OCI-LY3 (cell line): ENCODE measurements at regions not wholly inside any gene's neighbourhood (a gene's known extent, or its start where the extent isn't known, plus 50 kb on each side); places are given as distances from the start of the nearest gene placed in this dataset.
A peak's percentile ranks its signal among the peaks of the same experiment; 100 is the strongest.

Source experiments
- EZH2phosphoT487 ChIP-seq: fragments of 200-600 bp; shearing (Covaris generic); IDR thresholded peaks from 2 replicates; pipeline ENCODE4 v1.6.1; 2018; ENCODE audit warnings: antibody characterized with exemption, mixed run types, low read depth
- TF ChIP-seq, protein P1 (sequence below): fragments of 200-600, 300-600 bp; sonication (generic); IDR thresholded peaks from 2 replicates; pipeline ENCODE4 v1.5.1; 2014; ENCODE audit warnings: antibody characterized with exemption, low read length, low read depth

DNA sequence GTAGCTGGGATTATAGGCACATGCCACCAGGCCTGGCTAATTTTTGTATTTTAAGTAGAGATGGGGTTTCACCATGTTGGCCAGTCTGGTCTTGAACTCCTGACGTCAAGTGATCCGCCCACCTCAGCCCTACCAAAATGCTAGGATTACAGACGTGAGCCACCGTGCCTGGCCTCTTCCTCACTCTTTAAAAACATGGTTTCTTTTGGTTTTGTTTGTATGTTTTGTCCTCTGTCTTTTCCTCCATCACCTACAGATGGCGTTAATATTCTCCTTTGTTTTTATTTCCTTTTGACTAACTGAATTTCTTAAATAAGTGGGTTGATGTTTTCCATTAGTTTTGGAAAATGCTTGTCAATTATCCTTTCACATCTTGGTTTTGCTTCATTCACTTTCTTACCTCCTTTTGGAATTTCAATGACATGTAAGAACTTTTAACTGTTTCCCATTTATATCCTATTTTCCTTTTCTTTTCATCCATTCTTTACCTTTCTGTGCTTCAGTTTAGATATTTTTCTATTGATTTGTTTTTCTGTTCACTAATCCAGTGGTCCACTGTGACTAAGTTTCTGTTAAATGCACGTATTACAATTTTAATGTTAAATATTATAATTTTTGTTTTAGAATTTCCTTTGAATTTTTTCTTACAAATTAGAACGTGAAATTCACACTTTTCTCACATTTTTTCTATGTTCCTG, 104.1 kb downstream of the ZNF467 start:
- no peak for TF ChIP-seq EZH2phosphoT487
- TF ChIP-seq, protein P1, sequence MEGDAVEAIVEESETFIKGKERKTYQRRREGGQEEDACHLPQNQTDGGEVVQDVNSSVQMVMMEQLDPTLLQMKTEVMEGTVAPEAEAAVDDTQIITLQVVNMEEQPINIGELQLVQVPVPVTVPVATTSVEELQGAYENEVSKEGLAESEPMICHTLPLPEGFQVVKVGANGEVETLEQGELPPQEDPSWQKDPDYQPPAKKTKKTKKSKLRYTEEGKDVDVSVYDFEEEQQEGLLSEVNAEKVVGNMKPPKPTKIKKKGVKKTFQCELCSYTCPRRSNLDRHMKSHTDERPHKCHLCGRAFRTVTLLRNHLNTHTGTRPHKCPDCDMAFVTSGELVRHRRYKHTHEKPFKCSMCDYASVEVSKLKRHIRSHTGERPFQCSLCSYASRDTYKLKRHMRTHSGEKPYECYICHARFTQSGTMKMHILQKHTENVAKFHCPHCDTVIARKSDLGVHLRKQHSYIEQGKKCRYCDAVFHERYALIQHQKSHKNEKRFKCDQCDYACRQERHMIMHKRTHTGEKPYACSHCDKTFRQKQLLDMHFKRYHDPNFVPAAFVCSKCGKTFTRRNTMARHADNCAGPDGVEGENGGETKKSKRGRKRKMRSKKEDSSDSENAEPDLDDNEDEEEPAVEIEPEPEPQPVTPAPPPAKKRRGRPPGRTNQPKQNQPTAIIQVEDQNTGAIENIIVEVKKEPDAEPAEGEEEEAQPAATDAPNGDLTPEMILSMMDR = peak; percentile 55
